Activated naive CD4-positive, alpha-beta T cell treated with anti-CD3 and anti-CD28 coated beads, Interleukin-2, amount 50 U/mL, for 72 hours (primary cell): ENCODE measurements at regions not wholly inside any gene's neighbourhood (a gene's known extent, or its start where the extent isn't known, plus 50 kb on each side); places are given as distances from the start of the nearest gene placed in this dataset.

Source experiments
- ATAC-seq, 2 donors: fragments of 150-1000 bp; cut with Tn5 transposase; 2 replicates each; pipeline ENCODE4 v1.10.0; 2021; ENCODE audit warnings: mild to moderate bottlenecking in 2 of 2, moderate library complexity in 2 of 2
- DNase-seq, 2 donors: peaks; one replicate each; pipeline ENCODE4 v3.0.0; 2021 to 2022; ENCODE audit warnings: low spot score in 2 of 2
- H3K27ac Mint-ChIP-seq, 2 donors: one replicate each; pipeline ENCODE4 v1.8.0; 2022; ENCODE audit warnings: mild to moderate bottlenecking in 2 of 2, mixed read lengths in 2 of 2
- H3K36me3 Mint-ChIP-seq, 2 donors: one replicate each; pipeline ENCODE4 v1.8.0; 2022; ENCODE audit warnings: mixed read lengths in 2 of 2
- H3K9me3 Mint-ChIP-seq, 2 donors: one replicate each; pipeline ENCODE4 v1.8.0; 2022; ENCODE audit warnings: mixed read lengths in 2 of 2

DNA sequence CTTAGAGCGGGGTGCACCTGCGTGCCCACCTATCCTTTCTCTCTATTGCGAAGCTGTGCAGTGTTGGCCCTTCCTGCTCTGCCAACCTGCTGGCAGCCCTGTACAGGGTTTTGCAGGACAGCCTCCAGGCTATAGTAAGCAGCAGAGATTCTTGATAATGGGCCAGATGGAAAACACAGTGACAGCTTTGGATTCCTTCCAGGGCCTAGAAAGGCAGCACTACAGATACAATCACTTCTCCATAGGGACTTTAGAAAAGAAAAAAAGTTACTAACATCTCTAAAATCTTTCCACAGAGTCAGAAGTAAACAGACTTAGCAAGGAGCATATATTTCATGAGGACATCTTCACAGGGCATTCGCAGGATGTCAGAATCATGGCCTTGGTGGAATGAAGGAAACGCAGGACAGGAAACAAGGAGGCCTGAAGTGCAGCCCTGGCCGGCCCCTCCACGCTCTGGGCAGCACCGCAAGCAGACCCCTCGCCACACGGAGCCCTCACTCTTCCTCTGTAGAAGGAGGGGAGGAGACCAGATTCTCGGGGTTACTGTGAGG is 172.1 kb upstream of the GAS1 start:
- Mint-ChIP-seq H3K9me3 (no peaks in the 10 kb centered on the region), H3K27ac (no peak overlapping the region), H3K36me3 (peaks cover 0 to 5% of the 10 kb centered on the region in 2 donors)
- ATAC-seq (no peak), DNase-seq (no peak)

GRCh38 chr9:87120610-87121009 is 173.3 kb upstream of the GAS1 start:
- ATAC-seq: no peak

GRCh38 chr9:87122947-87123685 is 175.8 kb upstream of the GAS1 start:
- Mint-ChIP-seq H3K9me3 (peaks cover 0 to 11% of the 10 kb centered on the region in 2 donors), H3K27ac (peak overlapping the region in 1 of 2 donors; percentile 22), H3K36me3 (peaks cover 9 to 10% of the 10 kb centered on the region in 2 donors)
- DNase-seq: peak in 1 of 2 donors; percentile 4
- ATAC-seq: peak; percentile 70 to 95

More at GRCh38 chr9:87120610-87121009, 173.3 kb upstream of the GAS1 start:
- Mint-ChIP-seq H3K27ac (no peak overlapping the region), H3K9me3 (peaks cover 0 to 7% of the 10 kb centered on the region in 2 donors), H3K36me3 (peaks cover 0 to 10% of the 10 kb centered on the region in 2 donors)
- no peak for DNase-seq

DNA sequence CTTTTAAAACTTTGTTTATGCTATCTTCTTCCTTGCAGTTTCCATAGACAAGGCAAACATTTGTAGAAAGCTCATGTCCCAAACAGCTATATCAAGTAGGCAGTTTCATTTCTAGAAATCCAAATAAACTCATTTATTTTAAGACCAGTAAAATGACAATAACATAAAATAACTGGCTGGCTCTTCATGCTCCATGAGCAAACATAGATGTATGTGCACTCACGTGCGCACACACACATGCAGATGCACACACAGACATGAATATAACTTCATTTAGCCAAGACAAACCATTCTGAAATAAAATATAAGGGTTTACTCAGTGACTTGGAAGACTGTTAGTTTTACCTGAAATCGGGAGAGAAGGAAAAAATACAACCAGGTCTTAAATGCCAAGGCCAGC is 176.5 kb upstream of the GAS1 start:
- Mint-ChIP-seq H3K27ac (no peak overlapping the region), H3K9me3 (peaks cover 0 to 11% of the 10 kb centered on the region in 2 donors), H3K36me3 (peaks cover 9 to 10% of the 10 kb centered on the region in 2 donors)
- DNase-seq (no peak), ATAC-seq (no peak)

DNA sequence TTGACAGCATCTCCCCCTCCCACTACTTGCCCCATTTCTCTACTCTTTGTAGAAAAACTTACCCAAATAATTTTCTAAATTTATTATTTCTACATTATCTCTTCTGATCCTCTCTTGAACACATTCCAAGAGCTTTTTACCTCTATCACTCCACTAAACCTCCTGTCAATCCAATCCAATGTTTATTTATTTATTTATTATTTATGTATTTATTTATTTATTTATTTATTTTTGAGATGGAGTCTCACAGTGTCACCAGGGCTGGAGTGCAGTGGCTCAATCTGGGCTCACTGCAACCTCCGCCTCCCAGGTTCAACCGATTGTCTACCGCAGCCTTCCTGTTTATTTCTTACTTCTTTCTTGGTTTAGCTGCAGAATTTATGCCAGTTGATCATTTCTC is 178.5 kb upstream of the GAS1 start:
- ATAC-seq: no peak
- DNase-seq: no peak
- peaks cover 3 to 14% of the 10 kb centered on the region in 2 donors for H3K9me3 Mint-ChIP-seq
- H3K27ac Mint-ChIP-seq: no peak overlapping the region
- H3K36me3 Mint-ChIP-seq: peaks cover 9 to 10% of the 10 kb centered on the region in 2 donors

GRCh38 chr9:87127543-87127942 is 180.2 kb upstream of the GAS1 start:
- no peak for ATAC-seq
- no peak for DNase-seq
- Mint-ChIP-seq H3K36me3 (peaks cover 5 to 14% of the 10 kb centered on the region in 2 donors), H3K27ac (no peak overlapping the region), H3K9me3 (peaks cover 3 to 23% of the 10 kb centered on the region in 2 donors)

GRCh38 chr9:87127978-87128614 is 180.8 kb upstream of the GAS1 start:
- Mint-ChIP-seq H3K27ac (no peak overlapping the region), H3K9me3 (peaks cover 3 to 23% of the 10 kb centered on the region in 2 donors)

GRCh38 chr9:87128844-87129493 is 181.7 kb upstream of the GAS1 start:
- ATAC-seq (no peak), DNase-seq (no peak)
- peaks cover 5 to 14% of the 10 kb centered on the region in 2 donors for H3K36me3 Mint-ChIP-seq
- peaks cover 6 to 23% of the 10 kb centered on the region in 2 donors for H3K9me3 Mint-ChIP-seq
- no peak overlapping the region for H3K27ac Mint-ChIP-seq

More at GRCh38 chr9:87127978-87128614, 180.8 kb upstream of the GAS1 start:
- ATAC-seq (no peak), DNase-seq (no peak)
- peaks cover 5 to 14% of the 10 kb centered on the region in 2 donors for H3K36me3 Mint-ChIP-seq

GRCh38 chr9:87135074-87135473 is 187.8 kb upstream of the GAS1 start:
- Mint-ChIP-seq H3K36me3 (peaks cover 0 to 5% of the 10 kb centered on the region in 2 donors), H3K9me3 (peaks cover 10 to 21% of the 10 kb centered on the region in 2 donors), H3K27ac (no peak overlapping the region)
- no peak for ATAC-seq
- no peak for DNase-seq

DNA sequence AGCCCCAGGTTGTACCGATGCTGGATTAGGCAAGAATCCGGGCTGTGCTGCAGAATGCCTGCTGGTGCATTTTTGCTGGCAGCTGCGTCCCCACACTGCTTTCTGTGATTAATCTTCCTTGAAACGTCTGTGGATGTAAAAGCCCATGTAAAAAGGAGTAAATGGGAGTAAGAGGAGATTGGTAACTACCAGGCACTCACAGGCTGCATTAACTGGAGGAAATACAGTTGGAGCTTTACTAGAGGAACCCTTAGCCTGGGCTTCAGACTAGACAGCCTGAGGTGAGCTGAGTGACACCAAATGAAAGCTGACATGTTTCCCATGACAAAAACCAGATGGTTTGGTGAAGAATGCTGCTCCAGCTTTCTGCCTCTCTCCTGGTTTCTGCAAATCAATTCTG is 190.4 kb upstream of the GAS1 start:
- ATAC-seq: no peak
- no peak for DNase-seq
- Mint-ChIP-seq H3K9me3 (peaks cover 6 to 8% of the 10 kb centered on the region in 2 donors), H3K36me3 (no peaks in the 10 kb centered on the region), H3K27ac (no peak overlapping the region)

DNA sequence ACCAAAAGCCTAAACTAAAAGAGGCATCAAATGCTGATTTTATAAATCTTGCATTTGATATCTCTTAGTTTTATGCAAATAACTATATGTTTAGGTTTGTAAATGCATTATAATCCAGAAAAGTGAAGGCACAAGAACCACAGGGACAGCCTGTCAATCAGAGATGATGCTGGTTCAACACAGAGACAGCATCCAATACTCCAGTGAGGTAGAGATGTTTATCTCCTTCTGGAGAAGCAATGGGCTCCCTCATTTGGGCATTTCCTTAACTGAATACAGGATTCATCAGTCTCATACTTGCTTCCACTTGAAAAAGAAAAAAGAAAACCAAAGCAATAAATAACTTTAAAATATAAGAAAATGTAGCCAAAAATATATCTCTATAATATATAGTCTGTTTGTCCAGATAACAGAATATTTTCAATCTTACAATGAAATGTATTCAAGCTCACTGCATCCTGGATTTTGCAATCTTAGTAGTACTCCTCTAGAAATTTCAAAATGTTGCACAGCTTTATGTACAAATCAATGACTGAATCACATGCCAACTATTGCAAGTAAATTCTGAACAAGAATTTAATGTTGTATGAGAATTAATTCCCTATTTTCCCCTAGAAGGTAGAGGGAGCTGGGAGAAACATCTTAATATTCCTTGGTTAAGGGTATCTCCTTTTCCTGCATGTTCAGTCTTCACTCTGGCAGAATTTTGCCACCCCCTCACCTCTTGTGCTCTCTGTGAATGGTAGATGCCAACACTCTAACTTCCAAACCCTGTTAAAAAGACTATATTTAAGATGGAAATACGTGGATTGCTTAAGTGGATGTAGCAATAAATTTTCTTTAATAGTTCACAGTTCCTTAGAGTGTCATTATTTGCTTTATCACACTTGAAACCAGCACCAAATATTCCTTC is 191.1 kb upstream of the GAS1 start:
- Mint-ChIP-seq H3K27ac (no peak overlapping the region), H3K36me3 (no peaks in the 10 kb centered on the region), H3K9me3 (peaks cover 5 to 8% of the 10 kb centered on the region in 2 donors)
- ATAC-seq (no peak), DNase-seq (no peak)

DNA sequence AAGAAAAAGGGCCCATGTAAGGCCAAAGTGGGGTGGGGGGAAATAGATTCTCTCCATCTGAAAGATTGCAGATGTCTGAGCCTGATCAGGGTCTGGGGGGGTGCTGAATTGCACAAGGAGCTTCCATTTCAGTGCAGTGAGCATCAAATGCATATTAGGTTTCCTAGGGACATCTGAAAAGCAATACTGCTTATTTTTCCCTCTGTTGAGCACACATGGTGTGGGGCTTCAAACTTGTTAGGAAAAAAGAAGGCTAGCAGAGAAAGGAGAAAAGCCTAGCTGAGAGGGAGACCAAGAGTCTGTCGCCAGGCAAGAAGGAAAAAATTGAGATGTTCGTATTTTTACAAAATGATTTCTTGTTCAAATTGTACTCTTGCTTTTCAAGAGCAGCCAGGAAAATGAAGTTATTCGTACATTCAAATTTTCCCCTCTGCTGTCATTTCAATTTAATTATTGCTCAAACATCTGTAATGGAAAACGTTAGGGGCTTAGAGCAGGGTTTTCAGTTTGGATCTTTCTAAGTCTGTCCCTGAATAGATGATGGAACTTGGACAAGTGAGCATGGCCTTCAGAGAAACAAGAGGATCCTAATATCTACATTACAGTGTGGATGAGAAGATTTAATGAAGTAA is 191.9 kb upstream of the GAS1 start:
- ATAC-seq (no peak), DNase-seq (no peak)
- no peak overlapping the region for H3K27ac Mint-ChIP-seq
- H3K9me3 Mint-ChIP-seq: peaks cover 3 to 8% of the 10 kb centered on the region in 2 donors
- no peaks in the 10 kb centered on the region for H3K36me3 Mint-ChIP-seq

GRCh38 chr9:87140142-87140541 is 192.8 kb upstream of the GAS1 start:
- Mint-ChIP-seq H3K27ac (no peak overlapping the region), H3K9me3 (peaks cover 4 to 9% of the 10 kb centered on the region in 2 donors), H3K36me3 (peaks cover 0 to 1% of the 10 kb centered on the region in 2 donors)
- no peak for DNase-seq
- ATAC-seq: no peak

DNA sequence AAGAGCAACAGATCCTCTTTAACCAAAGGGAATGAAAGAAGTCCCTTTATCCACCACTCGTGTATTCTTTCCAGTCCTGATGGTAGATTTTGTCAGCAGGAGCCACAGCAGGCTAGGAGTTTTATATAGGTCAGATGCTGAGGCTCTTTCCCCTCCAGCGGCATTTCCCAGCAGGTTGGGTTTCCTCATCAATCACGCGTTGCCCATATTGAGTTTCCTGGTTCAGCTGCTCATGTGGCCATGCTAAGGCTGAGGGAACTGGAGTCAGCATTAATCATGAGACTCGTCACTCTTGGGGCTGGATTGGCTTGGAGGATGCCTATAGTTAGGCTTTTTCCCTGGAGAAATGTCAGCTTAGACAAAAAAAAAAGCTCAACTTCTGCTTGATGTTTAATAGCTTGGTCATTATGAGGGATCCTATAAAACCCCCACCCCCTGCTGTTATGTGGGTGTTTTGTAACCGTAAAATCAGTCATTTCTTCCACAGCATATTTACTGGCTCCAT is 193.4 kb upstream of the GAS1 start:
- ATAC-seq (no peak), DNase-seq (no peak)
- H3K36me3 Mint-ChIP-seq: peaks cover 0 to 6% of the 10 kb centered on the region in 2 donors
- no peak overlapping the region for H3K27ac Mint-ChIP-seq
- peaks cover 4 to 9% of the 10 kb centered on the region in 2 donors for H3K9me3 Mint-ChIP-seq

- peaks cover 5 to 8% of the 10 kb centered on the region in 2 donors for H3K9me3 Mint-ChIP-seq
- peaks cover 0 to 7% of the 10 kb centered on the region in 2 donors for H3K36me3 Mint-ChIP-seq
- no peak overlapping the region for H3K27ac Mint-ChIP-seq
- no peak for DNase-seq
- ATAC-seq: no peak
These were observed 193.8 kb upstream of the GAS1 start for GRCh38 chr9:87141124-87141523.
